Activated CD8-positive, alpha-beta memory T cell treated with anti-CD3 and anti-CD28 coated beads for 1 hour (primary cell): ENCODE measurements at regions not wholly inside any gene's neighbourhood (a gene's known extent, or its start where the extent isn't known, plus 50 kb on each side); places are given as distances from the start of the nearest gene placed in this dataset.

Experiments
- DNase-seq, 2 donors: peaks; one replicate each; pipeline ENCODE4 v3.0.0-alpha.2; 2020; ENCODE audit warnings: low read depth in 1 of 2; ENCODE audit errors: extremely low read depth in 1 of 2

DNA sequence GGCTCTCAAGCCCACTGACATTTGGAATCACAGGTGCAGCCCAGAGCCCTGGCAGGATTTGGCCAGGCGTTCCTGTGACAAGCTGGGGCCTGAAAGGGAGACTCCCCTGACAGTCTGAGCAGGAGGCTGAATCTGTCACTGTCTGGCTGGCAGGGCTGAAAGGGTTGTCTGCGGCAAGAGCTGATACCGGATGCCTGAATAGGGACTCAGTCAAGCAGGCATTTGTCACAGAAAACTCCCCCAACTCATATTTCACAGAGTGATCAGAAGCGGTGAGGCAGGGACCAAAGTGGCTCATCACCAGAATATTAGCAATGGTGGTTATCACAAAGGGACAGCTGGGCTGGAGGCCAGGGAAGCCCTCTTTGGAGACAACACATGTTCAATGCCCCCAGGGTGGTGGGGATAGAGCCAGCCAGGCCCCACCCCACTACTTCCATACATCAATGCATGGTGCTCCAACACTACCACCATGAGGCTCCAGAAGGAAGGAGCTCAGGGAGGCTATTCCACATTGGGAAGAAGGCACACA is 295.5 kb downstream of the DTWD2 start:
- no peak for DNase-seq

DNA sequence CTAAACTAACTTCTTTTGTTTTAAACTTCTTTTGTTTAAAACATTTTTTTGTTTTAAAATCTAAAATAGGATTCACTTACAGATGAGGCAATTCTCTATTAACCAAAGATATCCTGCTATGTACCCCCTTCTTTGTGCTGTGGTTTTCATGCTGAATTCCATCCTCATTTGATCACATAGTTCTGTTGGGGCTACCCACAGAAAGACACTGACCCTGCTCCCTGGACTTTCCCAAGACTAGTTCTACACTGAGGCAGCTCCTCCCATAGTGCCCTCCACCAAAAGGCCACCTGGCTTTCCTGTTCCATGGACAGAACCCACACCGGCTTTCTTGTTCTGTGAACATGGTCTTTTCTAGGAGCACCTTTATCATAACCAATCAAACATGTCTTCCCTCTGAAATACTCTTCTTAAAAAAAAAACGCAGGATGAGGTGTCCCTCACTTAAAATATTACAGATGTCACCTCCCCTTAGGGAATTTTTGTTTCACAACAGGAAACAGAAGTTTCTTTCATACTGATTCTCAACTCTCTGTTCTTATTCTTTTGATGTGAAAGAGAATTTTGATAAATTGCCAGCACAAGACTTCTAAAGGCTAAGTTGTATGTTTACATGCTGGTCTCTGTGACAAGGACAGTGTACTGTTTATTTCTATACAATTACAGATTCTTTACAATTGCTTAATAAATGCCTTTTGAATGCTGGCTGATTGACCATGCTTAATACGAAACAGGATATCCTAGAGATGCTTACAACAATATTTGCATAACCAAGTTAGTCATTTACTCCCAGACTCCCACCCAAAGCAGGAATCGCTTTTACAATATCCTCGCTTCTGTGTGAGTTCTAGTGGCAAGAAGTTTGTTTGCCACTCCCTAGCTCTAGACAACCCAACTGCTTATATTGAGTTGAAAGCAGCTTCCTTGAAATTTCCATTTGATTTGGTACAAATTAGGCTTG is 300.4 kb downstream of the DTWD2 start:
- no peak for DNase-seq

DNA sequence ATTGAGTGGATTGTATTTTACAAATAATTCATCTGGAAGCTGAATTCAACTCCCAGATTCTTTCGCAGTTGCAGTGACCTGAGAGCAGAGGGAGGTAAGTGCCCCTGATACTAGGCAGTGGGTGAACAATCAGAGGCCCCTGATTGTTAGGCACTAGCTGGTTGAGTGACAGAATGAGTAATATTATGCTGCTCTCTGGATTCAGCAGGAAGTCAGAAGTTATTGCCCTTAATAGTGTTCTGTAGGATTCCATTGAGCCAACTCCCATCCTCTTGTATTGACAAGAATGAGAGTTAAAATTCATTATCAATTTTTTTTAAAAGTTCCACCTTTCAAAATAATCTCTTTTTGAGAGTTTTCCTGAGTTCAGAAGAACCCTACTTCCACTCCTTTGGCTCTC is 301.2 kb downstream of the DTWD2 start:
- no peak for DNase-seq

DNA sequence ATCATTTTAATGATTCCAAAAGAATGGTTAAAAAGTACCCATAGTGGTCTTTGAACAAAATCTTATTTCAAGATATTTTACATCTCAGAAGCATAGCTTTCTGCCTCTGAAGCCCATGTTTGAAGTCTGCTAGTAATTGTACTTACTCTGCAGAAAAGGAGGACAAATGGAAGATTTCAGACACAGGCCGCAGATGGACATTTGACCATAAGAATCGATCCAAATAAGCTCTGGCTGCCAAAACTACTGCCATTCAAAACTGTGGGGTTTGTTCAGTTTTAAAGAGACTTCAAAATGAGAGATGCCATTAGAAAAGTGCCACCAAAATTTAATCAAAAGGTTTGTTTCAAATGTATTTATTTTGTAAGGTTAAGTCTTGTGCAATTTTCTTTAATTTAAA is 306.7 kb downstream of the DTWD2 start:
- no peak for DNase-seq

DNA sequence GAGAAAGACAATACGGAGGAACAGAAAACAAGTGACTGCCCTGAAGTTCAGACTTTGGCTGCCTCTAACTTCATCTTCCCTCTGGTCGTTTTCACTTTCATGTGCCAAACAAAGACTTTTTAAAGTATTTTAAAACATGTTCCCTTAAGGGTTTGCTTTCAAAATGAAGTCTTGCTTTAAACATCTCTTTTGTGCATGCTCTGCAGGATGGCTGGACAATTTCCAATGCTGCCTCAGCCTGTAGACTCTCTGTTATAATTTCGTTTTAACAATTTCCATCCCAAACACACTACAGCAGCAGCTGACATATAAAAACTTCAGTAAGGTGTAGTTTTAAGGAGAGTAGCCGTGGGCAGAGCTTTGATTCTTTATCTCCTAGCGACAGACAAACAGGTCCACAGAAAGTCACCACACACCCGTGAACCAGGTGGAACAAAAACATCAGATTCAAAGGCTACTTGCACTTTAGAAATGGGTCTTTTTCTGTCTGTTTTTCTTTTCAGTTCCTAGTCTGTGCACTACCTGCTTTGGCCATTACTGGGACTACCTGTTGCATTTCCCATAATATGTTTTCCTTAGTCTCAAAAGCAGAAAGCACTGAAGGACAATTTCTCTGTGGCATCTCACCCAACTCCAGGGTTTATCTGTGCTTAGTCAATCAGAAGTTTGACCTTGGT is 308.9 kb downstream of the DTWD2 start:
- DNase-seq: no peak

DNA sequence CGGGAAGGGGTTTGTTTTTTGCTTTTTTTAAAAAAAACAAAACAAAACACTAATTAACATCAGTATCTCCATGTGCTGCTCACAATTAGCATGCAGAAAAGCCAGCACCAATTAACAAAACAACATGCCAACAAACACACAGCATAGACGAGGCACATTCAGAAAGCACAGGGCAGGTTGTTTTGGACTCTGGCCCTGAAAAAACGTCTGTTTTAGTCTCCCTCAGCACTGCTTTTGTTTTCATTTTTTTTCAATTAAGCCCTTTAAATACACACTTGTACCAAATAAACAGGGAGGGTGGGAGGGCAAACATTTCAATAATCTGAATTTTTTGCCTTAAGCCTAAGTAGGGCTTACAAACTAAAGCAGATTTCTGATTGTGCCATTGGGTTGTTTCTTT is 309.6 kb downstream of the DTWD2 start:
- DNase-seq: no peak

DNA sequence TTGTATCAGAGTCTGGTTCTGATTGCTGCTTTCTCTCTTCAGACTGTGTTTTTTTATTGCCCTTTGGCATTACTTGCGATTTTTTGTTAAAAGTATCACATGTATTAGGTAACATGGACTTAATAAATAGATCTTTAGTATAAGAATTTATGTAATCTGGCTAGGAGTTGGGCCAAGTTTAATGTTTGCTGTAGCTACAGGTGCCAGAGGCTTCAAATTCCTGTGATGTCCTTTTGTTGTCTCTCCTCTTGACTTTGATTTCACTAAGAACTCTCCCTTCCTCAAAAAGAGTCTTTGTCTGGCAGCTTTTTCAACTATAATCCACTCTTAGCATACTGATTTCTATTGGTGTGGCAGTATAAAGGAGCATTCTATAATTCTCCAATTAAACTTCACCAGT is 313.1 kb downstream of the DTWD2 start:
- no peak for DNase-seq

DNA sequence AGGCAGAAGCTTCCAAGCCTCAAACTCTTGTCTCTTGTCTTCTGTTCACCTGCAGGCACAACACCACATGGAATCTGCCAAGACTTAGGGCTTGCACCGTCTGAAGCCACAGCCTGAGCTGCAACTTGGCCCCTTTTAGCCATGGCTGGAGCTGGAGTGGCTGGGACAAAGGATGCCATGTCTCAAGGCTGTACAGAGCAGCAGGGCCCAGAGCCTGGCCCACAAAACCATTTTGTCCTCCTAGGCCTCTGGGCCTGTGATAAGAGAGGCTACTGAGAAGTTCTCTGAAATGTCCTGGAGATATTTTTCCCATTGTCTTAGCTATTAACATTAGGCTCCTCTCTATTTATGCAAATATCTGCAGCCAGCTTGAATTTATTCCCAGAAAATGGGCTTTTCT is 330.8 kb downstream of the DTWD2 start:
- no peak for DNase-seq

DNA sequence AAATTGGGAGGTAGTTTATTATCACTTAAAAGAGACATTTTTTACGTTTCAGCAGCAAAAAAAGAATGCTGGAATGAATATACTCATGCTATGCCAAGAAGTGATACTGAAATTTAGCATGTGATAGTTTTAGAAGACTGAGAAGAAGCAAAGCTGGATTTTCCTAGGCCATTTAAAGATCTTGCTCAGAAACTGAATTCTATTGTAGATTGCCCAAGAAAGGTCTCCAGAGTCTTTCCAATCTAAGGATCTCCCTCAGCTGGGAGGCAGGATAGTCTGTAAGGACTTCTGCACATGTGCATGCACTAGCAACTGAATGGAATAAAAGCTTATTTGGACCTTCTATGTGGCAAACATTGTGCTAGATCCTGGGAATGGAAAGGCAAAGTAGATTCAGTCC is 334.5 kb downstream of the DTWD2 start:
- no peak for DNase-seq

DNA sequence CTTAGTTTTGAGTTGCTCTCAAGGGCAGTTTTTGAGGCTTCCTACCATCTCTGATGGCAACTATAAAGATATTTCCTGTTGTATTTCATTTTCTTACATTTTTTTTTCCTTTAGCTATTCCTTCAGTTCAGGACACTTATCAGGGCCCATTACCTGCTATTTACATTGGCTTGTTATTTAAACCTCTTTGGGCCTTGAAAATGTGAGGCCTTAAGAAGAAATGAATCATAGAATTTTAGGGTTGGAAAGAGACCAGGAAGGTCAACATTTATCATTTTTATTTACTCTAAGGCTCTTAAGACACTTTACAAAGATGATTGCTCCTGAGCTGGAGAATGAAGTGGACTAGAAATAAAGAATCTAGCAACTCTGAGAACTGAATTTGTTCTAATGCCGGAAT is 335.2 kb downstream of the DTWD2 start:
- no peak for DNase-seq

DNA sequence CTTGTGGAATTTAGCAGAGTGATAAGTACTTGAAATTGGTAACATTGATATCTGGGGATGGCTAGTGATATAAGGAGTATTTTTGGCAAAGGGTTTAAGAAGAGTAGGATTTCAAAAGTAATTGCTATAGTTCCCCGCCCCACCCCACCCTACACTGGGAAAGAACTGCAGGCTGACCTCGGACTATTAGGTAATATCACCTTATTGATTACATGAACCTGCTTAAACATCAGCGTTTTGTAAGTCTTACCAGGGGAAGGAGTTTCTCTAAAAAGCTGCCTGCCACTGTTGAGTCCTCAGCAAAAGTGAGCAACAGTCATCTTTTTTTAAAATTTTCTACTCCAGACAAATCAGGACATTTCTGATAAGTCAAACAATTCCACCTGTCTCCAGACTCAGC is 337.3 kb downstream of the DTWD2 start:
- no peak for DNase-seq

DNA sequence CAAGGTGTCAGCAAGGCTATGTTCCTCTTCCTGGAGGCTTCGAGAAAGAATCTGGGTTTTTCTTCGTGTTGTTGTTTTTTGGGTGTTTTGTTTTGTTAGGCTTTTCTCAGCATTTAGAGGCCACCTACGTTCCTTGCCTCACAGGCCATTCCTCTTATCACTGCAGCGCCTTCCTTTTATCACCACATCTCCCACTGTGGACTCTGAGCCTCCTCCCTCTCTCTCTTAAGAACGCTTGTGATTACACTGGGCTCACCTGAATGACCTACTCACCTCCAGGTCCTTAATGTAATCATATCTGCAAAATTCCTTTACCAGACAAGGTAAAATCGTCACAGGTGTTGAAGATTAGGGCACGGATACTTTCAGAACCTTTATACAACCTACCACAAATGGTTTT is 340.8 kb downstream of the DTWD2 start:
- no peak for DNase-seq

DNA sequence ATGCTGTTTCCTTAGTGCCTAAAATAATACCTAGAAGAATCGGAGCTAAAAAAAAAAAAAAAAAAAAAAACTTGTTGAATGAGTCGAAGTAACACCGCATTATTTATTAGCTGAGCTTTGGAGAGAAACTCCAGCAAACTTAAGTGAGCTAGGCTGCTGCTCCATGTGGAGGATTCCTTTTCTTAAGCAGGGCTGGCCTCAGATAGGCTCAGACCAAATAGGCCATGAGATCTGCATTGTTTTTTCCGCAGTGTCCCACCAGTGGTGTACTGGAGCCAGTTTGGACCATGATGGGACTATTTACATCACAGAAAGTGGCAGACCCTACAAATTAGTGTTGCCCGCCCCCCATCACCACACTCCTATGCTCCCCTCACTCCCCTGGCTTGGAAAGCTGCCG is 341.4 kb downstream of the DTWD2 start:
- no peak for DNase-seq

DNA sequence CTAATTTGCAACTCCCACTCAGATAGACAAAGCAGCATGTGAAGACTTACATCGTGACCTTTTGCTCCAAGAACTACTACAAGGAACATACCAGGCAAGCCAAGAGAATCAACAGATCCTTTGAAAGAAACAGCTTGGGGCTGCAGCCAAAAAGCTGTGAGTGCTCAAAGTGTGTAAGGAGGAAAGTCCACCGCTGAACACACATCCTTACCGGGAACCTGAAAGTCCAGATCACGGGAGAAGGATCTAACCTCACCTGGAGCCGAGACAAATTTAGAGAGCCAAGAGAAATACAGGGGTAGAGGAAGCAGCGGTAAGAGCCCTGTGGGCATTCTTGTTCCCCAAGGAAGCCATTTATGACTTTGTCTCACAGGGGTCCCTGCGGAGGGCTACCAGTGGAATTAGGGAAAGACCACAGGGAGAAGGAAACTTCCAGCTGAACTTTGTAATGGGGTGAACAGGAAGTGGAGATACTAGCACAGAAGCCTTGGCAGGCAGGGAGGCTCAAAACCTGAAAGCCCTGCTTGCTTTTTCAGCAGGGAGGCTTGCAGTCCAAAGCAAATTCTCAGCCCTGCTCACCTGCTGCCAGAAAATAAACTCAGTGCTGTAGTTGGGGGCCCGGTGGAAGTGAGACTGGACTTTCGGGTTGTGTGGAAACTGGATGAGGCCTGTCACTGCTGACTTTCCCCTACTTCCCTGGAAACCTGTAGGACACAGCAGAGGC is 350.2 kb downstream of the DTWD2 start:
- no peak for DNase-seq

DNA sequence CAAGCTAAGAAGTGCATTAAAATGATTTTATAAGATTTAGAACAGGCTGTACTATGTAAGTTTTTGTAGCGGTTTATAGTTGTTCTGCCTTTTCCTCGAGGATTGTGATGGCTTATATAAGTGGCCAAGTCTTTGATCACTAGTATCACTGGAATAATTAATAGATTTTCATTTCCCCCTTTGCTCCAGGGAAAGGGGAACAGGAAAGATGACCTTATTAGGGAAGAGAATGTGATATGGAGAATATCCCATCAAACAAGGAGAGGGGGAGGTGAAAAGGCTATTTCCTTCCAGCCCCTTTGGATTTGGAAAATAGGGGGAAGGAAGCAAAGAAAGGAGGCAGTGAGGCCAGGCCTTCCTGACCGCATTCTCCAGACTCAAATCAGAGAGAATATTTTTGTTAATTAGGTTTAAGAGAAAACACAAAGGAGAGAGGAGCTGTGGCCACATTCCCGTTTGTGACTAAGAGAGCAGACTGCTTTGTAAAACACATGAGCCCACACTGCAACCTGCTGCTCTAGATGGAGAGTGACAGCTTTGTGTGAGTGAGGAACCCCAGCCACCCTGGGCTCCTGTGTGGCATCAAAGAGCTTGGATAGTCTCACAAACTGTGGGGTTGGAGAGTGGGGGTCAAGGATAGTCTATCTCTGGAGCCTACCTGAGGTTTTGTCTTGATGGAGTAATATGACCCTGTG is 359.5 kb downstream of the DTWD2 start:
- no peak for DNase-seq

DNA sequence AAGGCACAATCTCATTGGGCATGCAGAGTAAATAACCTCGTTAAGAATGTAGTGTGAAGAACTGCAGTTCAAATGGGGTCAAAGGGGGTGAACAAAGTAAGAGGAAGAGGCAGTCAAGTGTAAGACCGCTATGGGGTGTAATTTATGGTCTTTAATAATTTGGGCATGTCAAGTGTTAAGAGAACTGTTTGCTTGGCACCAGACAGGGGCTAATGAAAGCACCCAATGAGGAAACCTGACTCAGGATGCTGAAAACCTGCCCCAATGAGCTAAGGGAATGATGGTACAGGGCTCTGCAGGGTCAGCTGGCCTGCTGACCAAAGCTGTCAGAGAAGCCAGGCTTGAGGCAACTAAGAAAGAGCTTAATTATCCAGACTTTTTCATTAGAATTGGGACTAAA is 368.1 kb downstream of the DTWD2 start:
- no peak for DNase-seq

DNA sequence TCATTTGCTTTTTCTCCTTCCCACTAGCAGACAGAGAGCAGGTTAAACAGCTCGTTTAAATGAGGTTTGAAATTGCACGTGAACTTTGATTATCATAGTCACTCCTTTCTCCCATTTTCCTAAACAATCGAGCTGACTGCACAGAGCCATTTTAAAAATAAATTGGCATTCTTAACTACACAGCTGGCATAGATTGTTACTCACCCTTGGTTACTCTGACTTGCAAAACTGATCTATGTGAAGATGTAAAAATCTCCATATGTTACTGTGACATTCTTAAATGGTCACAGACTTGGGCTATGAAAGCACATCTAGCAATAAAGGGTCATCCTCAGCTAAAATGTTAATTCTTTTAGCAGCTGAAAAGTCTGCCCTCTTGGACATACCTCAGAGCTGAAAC is 368.5 kb downstream of the DTWD2 start:
- no peak for DNase-seq

DNA sequence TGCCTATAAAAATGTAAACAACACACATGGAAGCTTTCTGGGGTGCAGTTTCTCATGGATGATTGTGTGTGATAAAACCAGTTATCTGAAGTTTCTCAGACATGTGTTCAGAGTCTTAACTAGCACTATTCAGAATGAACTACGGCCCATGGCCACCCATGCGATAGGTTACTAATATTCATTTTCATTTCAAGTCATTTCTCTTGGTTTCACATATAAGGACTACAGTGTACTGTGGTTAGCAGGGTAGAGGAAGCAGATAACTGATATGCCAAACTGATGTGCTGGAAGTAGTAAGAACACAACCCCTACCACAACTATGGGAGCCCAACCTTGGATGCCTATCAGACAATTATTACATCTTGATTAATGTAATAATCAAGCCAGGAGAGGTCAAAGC is 372.1 kb downstream of the DTWD2 start:
- no peak for DNase-seq

DNA sequence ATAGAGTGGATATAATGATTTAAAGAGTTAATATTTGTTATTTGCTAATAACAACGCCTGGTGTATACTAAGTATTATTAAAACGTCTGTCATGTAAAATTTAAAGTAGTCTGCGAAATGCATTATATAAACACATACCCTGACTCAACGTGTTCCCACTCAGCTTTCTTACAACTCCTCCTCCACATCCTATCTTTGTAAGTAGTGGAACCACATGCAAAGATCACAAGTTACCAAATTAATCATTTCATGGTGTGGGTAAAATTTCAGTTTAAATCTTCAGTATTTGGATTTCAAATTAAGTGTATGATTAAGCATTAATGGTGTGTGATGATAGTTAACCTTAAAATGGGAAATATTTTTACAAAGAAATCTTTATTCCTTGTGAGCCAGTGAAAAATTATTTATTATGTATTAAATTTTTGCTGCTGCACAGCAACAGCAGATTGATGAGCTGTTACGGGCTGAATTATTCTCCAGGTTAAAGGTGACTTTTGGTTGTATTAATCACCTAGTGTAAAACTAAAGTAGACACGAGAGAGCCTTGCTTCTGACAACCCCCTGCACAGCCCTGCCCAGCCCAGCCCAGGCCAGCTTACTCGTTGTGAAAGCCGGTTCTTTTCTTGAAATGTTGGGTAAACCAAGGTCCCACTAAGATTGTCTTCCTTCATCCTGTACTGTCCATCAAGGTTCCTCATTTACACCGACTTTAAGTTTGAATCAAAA is 373.5 kb downstream of the DTWD2 start:
- no peak for DNase-seq

DNA sequence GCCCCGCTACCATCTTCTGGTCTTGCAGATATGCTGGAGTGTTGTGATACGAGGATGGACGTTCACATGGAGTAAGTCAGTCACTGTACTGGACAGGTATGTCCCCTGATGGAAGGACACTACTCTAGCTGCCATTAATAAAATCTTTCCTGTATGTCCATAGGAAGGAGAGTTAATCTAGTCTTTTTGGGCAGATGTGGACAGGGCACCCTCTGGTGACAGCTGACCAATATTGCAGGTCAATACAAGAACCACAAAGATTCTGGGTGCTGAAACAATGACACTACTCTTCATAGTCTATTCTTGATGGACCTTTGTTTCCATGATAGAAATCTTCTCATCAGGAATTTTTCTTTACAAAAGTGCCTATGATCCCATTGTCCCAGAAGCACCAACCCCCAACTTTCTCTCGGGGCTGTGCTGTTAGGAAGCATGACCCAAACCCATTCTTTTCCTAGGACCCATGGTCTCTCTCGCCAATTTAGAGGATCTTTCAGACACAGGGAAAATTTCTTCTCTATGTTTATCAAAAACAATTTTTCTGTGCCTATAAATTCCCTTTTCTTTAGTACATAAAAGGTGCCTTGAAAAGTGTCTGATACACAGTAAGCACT is 376.9 kb downstream of the DTWD2 start:
- no peak for DNase-seq
